OCI-LY7 (cell line): ENCODE measurements at regions not wholly inside any gene's neighbourhood (a gene's known extent, or its start where the extent isn't known, plus 50 kb on each side); places are given as distances from the start of the nearest gene placed in this dataset.
"Not testable (repeated sequence)": the region's sequence is repeated elsewhere in the genome, so short reads cannot be mapped to it uniquely, and the experiment has no call there.

Experiments
- BruUV-seq: library from RNA; stranded (reverse); fragments of 400-500 nt; replicated peaks from 2 replicates; lab custom pipeline; 2021; lab: Mats Ljungman, UMichigan
- CTCF ChIA-PET: fragments of 300-600 bp; sonication (Branson Sonifier 250); formaldehyde crosslinking; loops from one replicate; lab custom pipeline; 2022; ENCODE audit warnings: antibody characterized with exemption; ENCODE audit not compliant: unreplicated experiment; lab: Charles Lee
- POLR2A ChIA-PET: fragments of 300-600 bp; sonication (Branson Sonifier 250); formaldehyde crosslinking; loops from one replicate; lab custom pipeline; 2022; ENCODE audit warnings: antibody characterized with exemption; lab: Charles Lee
- DNase-seq: peaks from one replicate; pipeline ENCODE4 v3.0.0-alpha.2; 2015; ENCODE audit warnings: low spot score
- H2AFZ ChIP-seq: fragments of 200-600 bp; sonication (generic), shearing (Covaris generic); 2 replicates; pipeline ENCODE4 v1.6.1; 2014; ENCODE audit warnings: mild to moderate bottlenecking, antibody characterized with exemption, low read length, moderate library complexity
- H3K27ac ChIP-seq: fragments of 200-600 bp; sonication (generic); 2 replicates; pipeline ENCODE4 v1.5.1; 2014; ENCODE audit warnings: mixed run types, low read depth, mild to moderate bottlenecking, moderate library complexity, low read length, inconsistent platforms; ENCODE audit not compliant: poor library complexity, severe bottlenecking
- H3K36me3 ChIP-seq: fragments of 200-600 bp; sonication (generic); 2 replicates; pipeline ENCODE4 v1.6.1; 2014; ENCODE audit warnings: mild to moderate bottlenecking, antibody characterized with exemption, low read length, moderate library complexity, mixed read lengths; ENCODE audit not compliant: insufficient read depth
- H3K4me1 ChIP-seq: fragments of 200-600 bp; sonication (generic); 2 replicates; pipeline ENCODE4 v1.5.1; 2014; ENCODE audit warnings: mild to moderate bottlenecking, low read length; ENCODE audit not compliant: insufficient read depth, poor library complexity, severe bottlenecking
- H3K4me2 ChIP-seq: fragments of 200-600 bp; sonication (generic); 2 replicates; pipeline ENCODE4 v1.6.1; 2014; ENCODE audit warnings: mild to moderate bottlenecking, low read length
- H3K4me3 ChIP-seq: fragments of 200-600 bp; sonication (generic); 2 replicates; pipeline ENCODE4 v1.5.1; 2014; ENCODE audit warnings: mild to moderate bottlenecking, low read depth, low read length; ENCODE audit not compliant: poor library complexity, severe bottlenecking
- H3K79me2 ChIP-seq: fragments of 200-600 bp; sonication (generic); 2 replicates; pipeline ENCODE4 v1.6.1; 2016; ENCODE audit warnings: low read depth, mild to moderate bottlenecking, low read length, moderate library complexity, mixed read lengths; ENCODE audit not compliant: insufficient read depth
- H3K9me2 ChIP-seq: fragments of 200-600 bp; sonication (generic); 2 replicates; pipeline ENCODE4 v1.6.1; 2016; ENCODE audit warnings: mild to moderate bottlenecking, low read length, mixed read lengths; ENCODE audit not compliant: insufficient read depth
- H3K9me3 ChIP-seq: fragments of 200-600 bp; sonication (generic); 2 replicates; pipeline ENCODE4 v1.6.1; 2014; ENCODE audit warnings: mild to moderate bottlenecking, mixed run types, low read length, mixed read lengths
- H4K20me1 ChIP-seq: fragments of 200-600 bp; sonication (generic); 2 replicates; pipeline ENCODE4 v1.6.1; 2014; ENCODE audit warnings: mild to moderate bottlenecking, antibody characterized with exemption, low read length, moderate library complexity, mixed read lengths; ENCODE audit not compliant: insufficient read depth
- EZH2phosphoT487 ChIP-seq: fragments of 200-600 bp; sonication (generic); IDR thresholded peaks from 2 replicates; pipeline ENCODE4 v1.6.1; 2018; ENCODE audit warnings: low read depth, borderline replicate concordance, mild to moderate bottlenecking, mixed run types, antibody characterized with exemption, low read length, moderate library complexity, mixed read lengths
- intact Hi-C: fragments of 100-400 bp; cut with micrococcal nuclease; formaldehyde crosslinking; loops from one replicate; pipeline ENCODE4 v1.10.0; 2022; ENCODE audit not compliant: unreplicated experiment
- TF ChIP-seq, protein P1 (sequence below): fragments of 200-600 bp; sonication (generic); conservative IDR thresholded peaks from 2 replicates; pipeline ENCODE4 v1.5.1; 2014; ENCODE audit warnings: mild to moderate bottlenecking, antibody characterized with exemption, low read length, moderate library complexity, mixed read lengths

GRCh38 chr11:134589129-134589528 is 177.1 kb upstream of the B3GAT1 start:
- Histone ChIP-seq H3K4me1 (no peaks in the 10 kb centered on the region), H3K79me2 (no peaks in the 10 kb centered on the region), H3K9me2 (no peaks in the 10 kb centered on the region), H4K20me1 (no peaks in the 10 kb centered on the region), H2AFZ (no peak overlapping the region), H3K27ac (no peak overlapping the region), H3K4me3 (no peak overlapping the region), H3K4me2 (no peak overlapping the region), H3K36me3 (no peaks in the 10 kb centered on the region), H3K9me3 (no peaks in the 10 kb centered on the region)
- POLR2A ChIA-PET: no interaction called here
- no TSS peak for BruUV-seq
- TF ChIP-seq EZH2phosphoT487: no peak
- TF ChIP-seq, protein P1, sequence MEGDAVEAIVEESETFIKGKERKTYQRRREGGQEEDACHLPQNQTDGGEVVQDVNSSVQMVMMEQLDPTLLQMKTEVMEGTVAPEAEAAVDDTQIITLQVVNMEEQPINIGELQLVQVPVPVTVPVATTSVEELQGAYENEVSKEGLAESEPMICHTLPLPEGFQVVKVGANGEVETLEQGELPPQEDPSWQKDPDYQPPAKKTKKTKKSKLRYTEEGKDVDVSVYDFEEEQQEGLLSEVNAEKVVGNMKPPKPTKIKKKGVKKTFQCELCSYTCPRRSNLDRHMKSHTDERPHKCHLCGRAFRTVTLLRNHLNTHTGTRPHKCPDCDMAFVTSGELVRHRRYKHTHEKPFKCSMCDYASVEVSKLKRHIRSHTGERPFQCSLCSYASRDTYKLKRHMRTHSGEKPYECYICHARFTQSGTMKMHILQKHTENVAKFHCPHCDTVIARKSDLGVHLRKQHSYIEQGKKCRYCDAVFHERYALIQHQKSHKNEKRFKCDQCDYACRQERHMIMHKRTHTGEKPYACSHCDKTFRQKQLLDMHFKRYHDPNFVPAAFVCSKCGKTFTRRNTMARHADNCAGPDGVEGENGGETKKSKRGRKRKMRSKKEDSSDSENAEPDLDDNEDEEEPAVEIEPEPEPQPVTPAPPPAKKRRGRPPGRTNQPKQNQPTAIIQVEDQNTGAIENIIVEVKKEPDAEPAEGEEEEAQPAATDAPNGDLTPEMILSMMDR: no peak
- CTCF ChIA-PET: no interaction called here
- DNase-seq: no peak
- intact Hi-C loops: no loop called here

- H3K79me2 ChIP-seq, H2AFZ ChIP-seq, H3K27ac ChIP-seq, H3K4me2 ChIP-seq, H3K9me2 ChIP-seq, CTCF ChIA-PET, H3K4me1 ChIP-seq, DNase-seq, H4K20me1 ChIP-seq, intact Hi-C loops, BruUV-seq, H3K9me3 ChIP-seq, H3K36me3 ChIP-seq, POLR2A ChIA-PET, H3K4me3 ChIP-seq: not testable (repeated sequence)
These were observed 176.5 kb upstream of the B3GAT1 start for GRCh38 chr11:134588460-134589110.

GRCh38 chr11:134587345-134587744 is 175.3 kb upstream of the B3GAT1 start:
- Histone ChIP-seq H3K36me3 (no peaks in the 10 kb centered on the region), H3K9me3 (no peaks in the 10 kb centered on the region), H2AFZ (no peak overlapping the region), H4K20me1 (no peaks in the 10 kb centered on the region), H3K9me2 (no peaks in the 10 kb centered on the region), H3K4me2 (no peak overlapping the region), H3K4me3 (no peak overlapping the region), H3K79me2 (no peaks in the 10 kb centered on the region), H3K27ac (no peak overlapping the region), H3K4me1 (no peaks in the 10 kb centered on the region)
- intact Hi-C loops: no loop called here
- CTCF ChIA-PET: no interaction called here
- no TSS peak for BruUV-seq
- no peak for DNase-seq
- POLR2A ChIA-PET: no interaction called here
- TF ChIP-seq, protein P1: no peak
- no peak for TF ChIP-seq EZH2phosphoT487
